A673 (cell line): ENCODE measurements at regions not wholly inside any gene's neighbourhood (a gene's known extent, or its start where the extent isn't known, plus 50 kb on each side); places are given as distances from the start of the nearest gene placed in this dataset.

Experiments used
- BruUV-seq: library from RNA; stranded (reverse); fragments of 400-500 nt; replicated peaks from 2 replicates; lab custom pipeline; 2021; lab: Mats Ljungman, UMichigan
- CTCF ChIA-PET: fragments of 300-600 bp; sonication (Branson Sonifier 250); formaldehyde crosslinking; loops from one replicate; lab custom pipeline; 2022; ENCODE audit warnings: antibody characterized with exemption; lab: Charles Lee
- POLR2A ChIA-PET: fragments of 300-600 bp; sonication (Branson Sonifier 250); formaldehyde crosslinking; loops from one replicate; lab custom pipeline; 2022; ENCODE audit warnings: antibody characterized with exemption; ENCODE audit not compliant: low non-redundant PET; lab: Charles Lee
- DNase-seq: peaks from one replicate; pipeline ENCODE4 v3.0.0-alpha.2; 2015; ENCODE audit warnings: low spot score
- H3K27ac ChIP-seq: fragments of 200-600 bp; sonication (generic); 2 replicates; pipeline ENCODE4 v1.5.1; 2016; ENCODE audit warnings: mixed run types, low read depth, mild to moderate bottlenecking, mixed read lengths, antibody characterized with exemption, low read length; ENCODE audit not compliant: poor library complexity, severe bottlenecking
- H3K27me3 ChIP-seq: fragments of 200-600 bp; sonication (generic); replicated peaks from 2 replicates; pipeline ENCODE4 v1.6.1; 2017; ENCODE audit warnings: mixed run types, low read depth, mild to moderate bottlenecking, mixed read lengths, antibody characterized with exemption, low read length; ENCODE audit not compliant: insufficient read depth, poor library complexity
- H3K36me3 ChIP-seq: fragments of 200-600 bp; sonication (generic); 2 replicates; pipeline ENCODE4 v1.6.1; 2016; ENCODE audit warnings: mixed run types, mild to moderate bottlenecking, mixed read lengths, antibody characterized with exemption, low read length; ENCODE audit not compliant: insufficient read depth, poor library complexity, severe bottlenecking
- H3K4me1 ChIP-seq: fragments of 200-600 bp; sonication (generic); 2 replicates; pipeline ENCODE4 v1.6.1; 2017; ENCODE audit warnings: mixed run types, mild to moderate bottlenecking, mixed read lengths, antibody characterized with exemption, low read length; ENCODE audit not compliant: insufficient read depth, poor library complexity, severe bottlenecking
- H3K4me3 ChIP-seq: fragments of 200-600 bp; sonication (generic); 2 replicates; pipeline ENCODE4 v1.5.1; 2016; ENCODE audit warnings: low read depth, mixed run types, mild to moderate bottlenecking, mixed read lengths, low read length; ENCODE audit not compliant: poor library complexity, severe bottlenecking
- H3K9me3 ChIP-seq: fragments of 200-600 bp; sonication (generic); 2 replicates; pipeline ENCODE4 v1.6.1; 2016; ENCODE audit warnings: mixed run types, low read depth, mild to moderate bottlenecking, mixed read lengths, antibody characterized with exemption, low read length; ENCODE audit not compliant: poor library complexity, severe bottlenecking
- EZH2 ChIP-seq: fragments of 200-600 bp; sonication (generic); IDR thresholded peaks from 2 replicates; pipeline ENCODE4 v1.6.1; 2017; ENCODE audit warnings: borderline replicate concordance, low read depth, mild to moderate bottlenecking, mixed read lengths, antibody characterized with exemption, low read length; ENCODE audit not compliant: poor library complexity, severe bottlenecking
- intact Hi-C: fragments of 100-400 bp; cut with micrococcal nuclease; formaldehyde crosslinking; loops from one replicate; pipeline ENCODE4 v1.10.0; 2022; ENCODE audit not compliant: unreplicated experiment
- TF ChIP-seq, protein P1 (sequence below): fragments of 300-800, 200-600 bp; sonication (generic); conservative IDR thresholded peaks from 2 replicates; pipeline ENCODE4 v1.5.1; 2017; ENCODE audit warnings: low read depth, mild to moderate bottlenecking, antibody characterized with exemption, low read length, moderate library complexity, mixed read lengths

GRCh38 chr3:53422954-53423698 lies 71.3 kb upstream of the CACNA1D start:
- POLR2A ChIA-PET, result no interaction called here
- DNase-seq, result no peak
- no peaks in the 10 kb centered on the region for H3K27me3 ChIP-seq
- H3K4me1 ChIP-seq, result no peaks in the 10 kb centered on the region
- no peak for TF ChIP-seq EZH2
- TF ChIP-seq, protein P1, sequence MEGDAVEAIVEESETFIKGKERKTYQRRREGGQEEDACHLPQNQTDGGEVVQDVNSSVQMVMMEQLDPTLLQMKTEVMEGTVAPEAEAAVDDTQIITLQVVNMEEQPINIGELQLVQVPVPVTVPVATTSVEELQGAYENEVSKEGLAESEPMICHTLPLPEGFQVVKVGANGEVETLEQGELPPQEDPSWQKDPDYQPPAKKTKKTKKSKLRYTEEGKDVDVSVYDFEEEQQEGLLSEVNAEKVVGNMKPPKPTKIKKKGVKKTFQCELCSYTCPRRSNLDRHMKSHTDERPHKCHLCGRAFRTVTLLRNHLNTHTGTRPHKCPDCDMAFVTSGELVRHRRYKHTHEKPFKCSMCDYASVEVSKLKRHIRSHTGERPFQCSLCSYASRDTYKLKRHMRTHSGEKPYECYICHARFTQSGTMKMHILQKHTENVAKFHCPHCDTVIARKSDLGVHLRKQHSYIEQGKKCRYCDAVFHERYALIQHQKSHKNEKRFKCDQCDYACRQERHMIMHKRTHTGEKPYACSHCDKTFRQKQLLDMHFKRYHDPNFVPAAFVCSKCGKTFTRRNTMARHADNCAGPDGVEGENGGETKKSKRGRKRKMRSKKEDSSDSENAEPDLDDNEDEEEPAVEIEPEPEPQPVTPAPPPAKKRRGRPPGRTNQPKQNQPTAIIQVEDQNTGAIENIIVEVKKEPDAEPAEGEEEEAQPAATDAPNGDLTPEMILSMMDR, result no peak
- no peak overlapping the region for H3K4me3 ChIP-seq
- BruUV-seq, result no TSS peak
- H3K27ac ChIP-seq, result no peak overlapping the region
- H3K36me3 ChIP-seq, result no peaks in the 10 kb centered on the region
- intact Hi-C loops, result no loop called here
- H3K9me3 ChIP-seq, result no peaks in the 10 kb centered on the region
- CTCF ChIA-PET, result no interaction called here

GRCh38 chr3:53425936-53426335 lies 68.5 kb upstream of the CACNA1D start:
- CTCF ChIA-PET, result no interaction called here
- no peak for TF ChIP-seq EZH2
- TF ChIP-seq, protein P1, result no peak
- Histone ChIP-seq H3K36me3 (no peaks in the 10 kb centered on the region), H3K27ac (no peak overlapping the region), H3K4me1 (no peaks in the 10 kb centered on the region), H3K27me3 (no peaks in the 10 kb centered on the region), H3K9me3 (no peaks in the 10 kb centered on the region), H3K4me3 (no peak overlapping the region)
- POLR2A ChIA-PET, result no interaction called here
- BruUV-seq, result no TSS peak
- intact Hi-C loops, result no loop called here
- no peak for DNase-seq

GRCh38 chr3:53426918-53427317 lies 67.5 kb upstream of the CACNA1D start:
- POLR2A ChIA-PET, result no interaction called here
- TF ChIP-seq, protein P1, result no peak
- TF ChIP-seq EZH2, result no peak
- Histone ChIP-seq H3K27ac (no peak overlapping the region), H3K36me3 (no peaks in the 10 kb centered on the region), H3K4me1 (no peaks in the 10 kb centered on the region), H3K4me3 (no peak overlapping the region), H3K9me3 (no peaks in the 10 kb centered on the region), H3K27me3 (no peaks in the 10 kb centered on the region)
- BruUV-seq, result no TSS peak
- DNase-seq, result no peak
- CTCF ChIA-PET, result no interaction called here
- intact Hi-C loops, result no loop called here
